Keratinocyte (primary cell): ENCODE measurements at regions not wholly inside any gene's neighbourhood (a gene's known extent, or its start where the extent isn't known, plus 50 kb on each side); places are given as distances from the start of the nearest gene placed in this dataset.

Experiments used
- DNase-seq: peaks from one replicate; pipeline ENCODE4 v3.0.0-alpha.2; 2011; ENCODE audit warnings: low read depth, missing footprints, low spot score
- FAIRE-seq: peaks from 2 replicates; lab custom pipeline; 2011; peaks lifted over from hg19 to GRCh38; lab: Jason Lieb, UNC
- H2AFZ ChIP-seq: 2 replicates; pipeline ENCODE4 v1.6.0; 2012; ENCODE audit warnings: low read length, control low read depth, inconsistent platforms; ENCODE audit not compliant: control insufficient read depth
- H3K27ac ChIP-seq: 2 replicates; pipeline ENCODE4 v1.5.1; 2011; ENCODE audit warnings: low read length; ENCODE audit not compliant: control insufficient read depth, insufficient read depth
- H3K27me3 ChIP-seq: 3 replicates; pipeline ENCODE4 v1.6.0; 2011; ENCODE audit warnings: low read length; ENCODE audit not compliant: control insufficient read depth, insufficient read depth; ENCODE audit errors: extremely low read depth
- H3K36me3 ChIP-seq, 2 experiments: 2 replicates in 1 of 2; 3 replicates in 1 of 2; pipeline ENCODE4 v1.5.1; 2011; ENCODE audit warnings: low read length in 2 of 2, mild to moderate bottlenecking in 1 of 2; ENCODE audit not compliant: control insufficient read depth in 2 of 2, insufficient read depth in 2 of 2; ENCODE audit errors: extremely low read depth in 1 of 2
- H3K4me1 ChIP-seq: 3 replicates; pipeline ENCODE4 v1.5.1; 2011; ENCODE audit warnings: low read length; ENCODE audit not compliant: control insufficient read depth, insufficient read depth; ENCODE audit errors: extremely low read depth
- H3K4me2 ChIP-seq: 3 replicates; pipeline ENCODE4 v1.6.0; 2011; ENCODE audit warnings: low read depth, low read length; ENCODE audit not compliant: control insufficient read depth, insufficient read depth; ENCODE audit errors: extremely low read depth
- H3K4me3 ChIP-seq, 3 experiments: fragments of 200-600 bp in 1 of 3; sonication (generic) in 1 of 3; 2 replicates in 2 of 3; 3 replicates in 1 of 3; pipeline ENCODE4 v1.5.1; 2011 to 2016; ENCODE audit warnings: low read length in 3 of 3, mild to moderate bottlenecking in 3 of 3, control low read depth in 2 of 3, inconsistent platforms in 1 of 3, low read depth in 1 of 3, mixed read lengths in 1 of 3, mixed run types in 1 of 3, moderate library complexity in 1 of 3; ENCODE audit not compliant: control insufficient read depth in 2 of 3, insufficient read depth in 2 of 3; ENCODE audit errors: extremely low read depth in 1 of 3
- H3K79me2 ChIP-seq: 2 replicates; pipeline ENCODE4 v1.6.0; 2012; ENCODE audit warnings: low read length; ENCODE audit not compliant: control insufficient read depth, insufficient read depth
- H3K9ac ChIP-seq: 3 replicates; pipeline ENCODE4 v1.6.0; 2011; ENCODE audit warnings: low read length; ENCODE audit not compliant: control insufficient read depth, insufficient read depth; ENCODE audit errors: extremely low read depth
- H3K9me1 ChIP-seq: 3 replicates; pipeline ENCODE4 v1.6.0; 2011; ENCODE audit warnings: low read length; ENCODE audit not compliant: control insufficient read depth, insufficient read depth; ENCODE audit errors: extremely low read depth
- H3K9me3 ChIP-seq: 2 replicates; pipeline ENCODE4 v1.5.1; 2012; ENCODE audit warnings: low read depth, low read length; ENCODE audit not compliant: control insufficient read depth
- H4K20me1 ChIP-seq: 3 replicates; pipeline ENCODE4 v1.6.0; 2011; ENCODE audit warnings: low read length; ENCODE audit not compliant: control insufficient read depth, insufficient read depth; ENCODE audit errors: extremely low read depth
- CTCF ChIP-seq, 3 experiments: IDR thresholded peaks in 1 of 3; conservative IDR thresholded peaks in 1 of 3; optimal IDR thresholded peaks in 1 of 3; 2 replicates in 2 of 3; 3 replicates in 1 of 3; pipeline versions ENCODE3 to v1.5.1; 2011; ENCODE audit warnings: low read length in 3 of 3, mild to moderate bottlenecking in 3 of 3, moderate library complexity in 2 of 3, control low read depth in 1 of 3, inconsistent platforms in 1 of 3; ENCODE audit not compliant: insufficient read depth in 2 of 3; ENCODE audit errors: extremely low read depth in 1 of 3
- EZH2 ChIP-seq: IDR thresholded peaks from one replicate; pipeline ENCODE4 v1.6.1; 2012; ENCODE audit warnings: inconsistent platforms, mild to moderate bottlenecking, low read length, moderate library complexity
- dilution Hi-C: fragments of 300-500 bp; cut with MboI; formaldehyde crosslinking; loops from one replicate; pipeline ENCODE4 v1.7.0; 2020; ENCODE audit warnings: low sequenced_read_pairs; ENCODE audit not compliant: extremely low pct_ligation_motif_present

DNA sequence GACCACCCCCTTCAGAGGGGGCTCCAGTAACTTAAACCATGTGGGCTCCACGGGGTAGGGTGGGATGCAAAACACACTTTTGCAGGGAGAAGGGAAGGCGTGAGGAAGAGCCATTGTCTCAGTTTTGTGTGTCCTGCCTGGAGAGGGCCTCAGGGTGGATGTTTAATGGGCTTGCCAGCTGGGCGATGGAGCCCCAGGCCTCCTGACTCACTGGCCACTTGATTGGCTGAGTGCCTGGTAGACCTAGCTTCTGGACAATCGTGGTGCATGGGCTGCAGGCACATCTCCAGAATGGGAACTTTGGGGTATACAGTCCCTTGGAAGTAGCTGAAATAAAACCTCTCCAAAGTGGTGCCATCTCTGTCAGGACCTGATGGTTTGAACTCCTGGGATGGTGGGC lies 118.3 kb upstream of the MRPS22 start:
- TF ChIP-seq EZH2 (no peak), CTCF (optimal IDR thresholded peaks at IDR 0.05 in 1 of 3, IDR thresholded peaks at IDR 0.05 in 1 of 3, conservative IDR thresholded peaks at IDR 0.05 in 1 of 3; ENCODE audit: extremely low read depth in 1 of 3, insufficient read depth in 2 of 3, low read length in 3 of 3) (no peak)
- no peak overlapping the region for H3K9ac ChIP-seq
- dilution Hi-C loops, result no loop called here
- no peak overlapping the region for H2AFZ ChIP-seq
- H3K27me3 ChIP-seq, result no peaks in the 10 kb centered on the region
- no peaks in the 10 kb centered on the region for H4K20me1 ChIP-seq
- no peaks in the 10 kb centered on the region for H3K36me3 ChIP-seq
- no peak overlapping the region for H3K27ac ChIP-seq
- H3K4me3 ChIP-seq, result no peak overlapping the region
- no peaks in the 10 kb centered on the region for H3K4me1 ChIP-seq
- FAIRE-seq, result no peak
- H3K79me2 ChIP-seq, result no peaks in the 10 kb centered on the region
- H3K9me1 ChIP-seq, result no peaks in the 10 kb centered on the region
- H3K4me2 ChIP-seq, result no peak overlapping the region
- DNase-seq, result no peak
- no peaks in the 10 kb centered on the region for H3K9me3 ChIP-seq

DNA sequence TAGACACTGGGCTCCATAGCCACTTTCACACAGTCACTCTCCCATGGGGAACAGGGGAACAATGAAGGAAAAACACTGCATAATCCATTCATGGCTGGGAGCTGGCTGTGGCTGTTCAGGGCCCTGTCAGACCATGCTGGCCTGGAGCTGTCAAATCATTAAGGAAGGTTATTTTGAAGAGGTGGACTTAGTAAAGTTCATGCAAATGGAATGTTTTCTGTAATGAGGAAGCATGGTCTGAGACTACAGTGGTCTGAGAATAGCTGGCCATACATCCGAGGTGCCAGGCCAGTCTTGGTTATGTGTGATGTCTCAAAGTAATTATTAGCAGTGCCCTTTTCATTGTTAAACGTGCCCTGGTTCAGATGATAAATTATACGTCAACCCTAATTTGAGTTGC lies 117.1 kb upstream of the MRPS22 start:
- Histone ChIP-seq H3K79me2 (no peaks in the 10 kb centered on the region), H3K9me1 (no peaks in the 10 kb centered on the region), H2AFZ (no peak overlapping the region), H3K9me3 (no peaks in the 10 kb centered on the region), H3K27ac (no peak overlapping the region), H3K27me3 (no peaks in the 10 kb centered on the region), H3K4me3 (no peak overlapping the region), H3K9ac (no peak overlapping the region), H3K36me3 (no peaks in the 10 kb centered on the region), H3K4me2 (no peak overlapping the region), H4K20me1 (no peaks in the 10 kb centered on the region), H3K4me1 (no peaks in the 10 kb centered on the region)
- dilution Hi-C loops, result no loop called here
- no peak for TF ChIP-seq CTCF (optimal IDR thresholded peaks at IDR 0.05 in 1 of 3, IDR thresholded peaks at IDR 0.05 in 1 of 3, conservative IDR thresholded peaks at IDR 0.05 in 1 of 3; ENCODE audit: extremely low read depth in 1 of 3, insufficient read depth in 2 of 3, low read length in 3 of 3)
- TF ChIP-seq EZH2, result no peak
- FAIRE-seq (no peak), DNase-seq (no peak)
